ENCODE measurements at regions not wholly inside any gene's neighbourhood (a gene's known extent, or its start where the extent isn't known, plus 50 kb on each side); places are given as distances from the start of the nearest gene placed in this dataset.

GRCh38 chr1:87535551-87535950 lies 206.9 kb downstream of the LMO4 start:
- TF ChIP-seq CTCF (IDR thresholded peaks at IDR 0.05): no peak
- no peak for TF ChIP-seq POLR2A (IDR thresholded peaks at IDR 0.05)
